HepG2 (cell line): ENCODE measurements at regions not wholly inside any gene's neighbourhood (a gene's known extent, or its start where the extent isn't known, plus 50 kb on each side); places are given as distances from the start of the nearest gene placed in this dataset.

ENCODE experiments used
- ATAC-seq: fragments of 200-7000 bp; cut with Tn5 transposase; 3 replicates; pipeline ENCODE4 v1.9.1; 2020; ENCODE audit warnings: mild to moderate bottlenecking, moderate library complexity
- BruUV-seq: library from RNA; stranded (reverse); fragments of 400-500 nt; replicated peaks from 2 replicates; lab custom pipeline; 2021; lab: Mats Ljungman, UMichigan
- CTCF ChIA-PET: fragments of 300-600 bp; formaldehyde crosslinking; extraction: SDS; loops from one replicate; lab custom pipeline; 2021; ENCODE audit warnings: low total read pairs, inconsistent platforms, low intra/inter-chr PET ratio; lab: Yijun Ruan, JAX
- POLR2A ChIA-PET: fragments of 350-600 bp; sonication (Branson Sonifier 250); formaldehyde crosslinking; loops from one replicate; lab custom pipeline; 2020; ENCODE audit warnings: antibody characterized with exemption, inconsistent platforms; lab: Yijun Ruan, JAX
- DNase-seq: peaks from one replicate; pipeline ENCODE4 v3.0.0-alpha.2; 2015; ENCODE audit warnings: low spot score
- FAIRE-seq: peaks from 3 replicates; lab custom pipeline; 2011; peaks lifted over from hg19 to GRCh38; lab: Jason Lieb, UNC
- H2AFZ ChIP-seq: one replicate; pipeline ENCODE4 v1.6.1; 2011; ENCODE audit warnings: low read length, inconsistent platforms
- H3K27ac ChIP-seq: fragments of 300-600 bp; 3 replicates; pipeline ENCODE4 v1.8.0; 2011; ENCODE audit warnings: mixed run types, mild to moderate bottlenecking, mixed read lengths, low read length, inconsistent platforms; ENCODE audit not compliant: insufficient read depth; ENCODE audit errors: extremely low read length
- H3K27me3 ChIP-seq, 2 experiments: fragments of 200-600 bp in 1 of 2; 2 replicates in 1 of 2; 3 replicates in 1 of 2; pipeline versions ENCODE4 v1.6.0 to v1.8.0; 2011; ENCODE audit warnings: low read length in 2 of 2, mild to moderate bottlenecking in 2 of 2, moderate library complexity in 2 of 2, inconsistent platforms in 1 of 2; ENCODE audit not compliant: insufficient read depth in 2 of 2, control insufficient read depth in 1 of 2
- H3K36me3 ChIP-seq, 2 experiments: fragments of 200-600 bp in 1 of 2; replicated peaks in 1 of 2; 2 replicates in 1 of 2; 3 replicates in 1 of 2; pipeline versions ENCODE4 v1.5.1 to v1.8.0; 2011; ENCODE audit warnings: low read length in 2 of 2, inconsistent platforms in 1 of 2; ENCODE audit not compliant: insufficient read depth in 2 of 2, control insufficient read depth in 1 of 2
- H3K4me1 ChIP-seq: 2 replicates; pipeline ENCODE4 v1.5.1; 2012; ENCODE audit warnings: low read length, inconsistent platforms; ENCODE audit not compliant: insufficient read depth
- H3K4me2 ChIP-seq: 2 replicates; pipeline ENCODE4 v1.6.0; 2011; ENCODE audit warnings: low read depth, low read length, inconsistent platforms
- H3K4me3 ChIP-seq, 3 experiments: fragments of 200-600 bp in 1 of 3; sonication (generic), shearing (Covaris generic) in 1 of 3; replicated peaks in 1 of 3; 2 replicates each; pipeline ENCODE4 v1.5.1; 2011 to 2016; ENCODE audit warnings: low read length in 3 of 3, inconsistent platforms in 2 of 3, low read depth in 2 of 3, mild to moderate bottlenecking in 2 of 3, control low read depth in 1 of 3, mixed read lengths in 1 of 3; ENCODE audit not compliant: insufficient read depth in 1 of 3
- H3K79me2 ChIP-seq: one replicate; pipeline ENCODE4 v1.6.1; 2011; ENCODE audit warnings: low read length, inconsistent platforms; ENCODE audit not compliant: insufficient read depth
- H3K9ac ChIP-seq: 2 replicates; pipeline ENCODE4 v1.6.0; 2011; ENCODE audit warnings: mild to moderate bottlenecking, low read depth, low read length, inconsistent platforms; ENCODE audit not compliant: insufficient read depth
- H3K9me3 ChIP-seq: 2 replicates; pipeline ENCODE4 v1.5.1; 2012; ENCODE audit warnings: mild to moderate bottlenecking, low read length
- H4K20me1 ChIP-seq: 2 replicates; pipeline ENCODE4 v1.6.0; 2011; ENCODE audit warnings: inconsistent platforms, mild to moderate bottlenecking, low read length, moderate library complexity; ENCODE audit not compliant: insufficient read depth
- ARNT2 ChIP-seq: sonication (generic); formaldehyde crosslinking; IDR thresholded peaks from 2 replicates; pipeline ENCODE4 v1.8.0; 2022; ENCODE audit warnings: mild to moderate bottlenecking, low read depth, missing genetic modification reagents, moderate library complexity
- ATAD3A ChIP-seq: sonication (generic); formaldehyde crosslinking; IDR thresholded peaks from 2 replicates; pipeline ENCODE4 v1.4.0; 2020; ENCODE audit warnings: missing genetic modification reagents
- CC2D1A ChIP-seq: sonication (generic); formaldehyde crosslinking; IDR thresholded peaks from 2 replicates; pipeline ENCODE4 v1.8.1; 2023; ENCODE audit warnings: mild to moderate bottlenecking, missing genetic modification reagents
- ELF1 ChIP-seq: sonication (generic); formaldehyde crosslinking; IDR thresholded peaks from 2 replicates; pipeline ENCODE4 v1.4.0; 2020; ENCODE audit warnings: missing genetic modification reagents
- HMG20A ChIP-seq: IDR thresholded peaks from 2 replicates; pipeline ENCODE4 v1.6.1; 2016; ENCODE audit warnings: borderline replicate concordance
- HNF4A ChIP-seq: sonication (generic); formaldehyde crosslinking; IDR thresholded peaks from 2 replicates; pipeline ENCODE4 v1.4.0; 2020; ENCODE audit warnings: missing genetic modification reagents
- KDM1A ChIP-seq: IDR thresholded peaks from 2 replicates; pipeline ENCODE4 v1.6.1; 2016; ENCODE audit warnings: missing compliant biosample characterization
- MXD4 ChIP-seq: IDR thresholded peaks from 2 replicates; pipeline ENCODE4 v1.6.1; 2016; ENCODE audit warnings: mild to moderate bottlenecking, missing biosample characterization, missing genetic modification reagents
- NBN ChIP-seq: fragments of 450-650 bp; conservative IDR thresholded peaks from 2 replicates; pipeline ENCODE4 v1.6.1; 2017
- SNAI1 ChIP-seq: sonication (generic); formaldehyde crosslinking; IDR thresholded peaks from 2 replicates; pipeline ENCODE4 v1.5.0; 2020; ENCODE audit warnings: mild to moderate bottlenecking, missing genetic modification reagents, borderline replicate concordance
- TAF1 ChIP-seq: sonication (generic); formaldehyde crosslinking; IDR thresholded peaks from 2 replicates; pipeline ENCODE4 v1.4.0; 2020; ENCODE audit warnings: missing genetic modification reagents
- TBP ChIP-seq: sonication (generic); formaldehyde crosslinking; IDR thresholded peaks from 2 replicates; pipeline ENCODE4 v1.5.0; 2020; ENCODE audit warnings: missing genetic modification reagents
- TP53 ChIP-seq: sonication (generic); formaldehyde crosslinking; conservative IDR thresholded peaks from 2 replicates; pipeline ENCODE4 v1.4.0; 2020; ENCODE audit warnings: missing genetic modification reagents
- TSC22D2 ChIP-seq: sonication (generic); formaldehyde crosslinking; IDR thresholded peaks from 2 replicates; pipeline ENCODE4 v1.5.1; 2020; ENCODE audit warnings: missing genetic modification reagents, mild to moderate bottlenecking, borderline replicate concordance
- ZBTB38 ChIP-seq: sonication (generic); formaldehyde crosslinking; IDR thresholded peaks from 2 replicates; pipeline ENCODE4 v1.5.1; 2020; ENCODE audit warnings: mild to moderate bottlenecking, missing genetic modification reagents
- ZC3H4 ChIP-seq: sonication (generic); formaldehyde crosslinking; IDR thresholded peaks from 2 replicates; pipeline ENCODE4 v1.4.0; 2020; ENCODE audit warnings: missing genetic modification reagents, borderline replicate concordance
- ZNF75D ChIP-seq: sonication (generic); formaldehyde crosslinking; IDR thresholded peaks from 2 replicates; pipeline ENCODE4 v1.8.1; 2023; ENCODE audit warnings: missing genetic modification reagents, mild to moderate bottlenecking, borderline replicate concordance
- ZNF891 ChIP-seq: sonication (generic); formaldehyde crosslinking; IDR thresholded peaks from 2 replicates; pipeline ENCODE4 v1.5.0; 2020; ENCODE audit warnings: mild to moderate bottlenecking, missing genetic modification reagents
- WGBS: methylation state at CpG from one replicate; pipeline ENCODE4 v1.1.6; 2017; ENCODE audit warnings: low lambda C conversion rate; 5-methylcytosine and 5-hydroxymethylcytosine counted together
- in situ Hi-C: cut with HindIII; loops from 2 replicates; pipeline ENCODE4 v1.10.0; 2017; ENCODE audit warnings: low pct_unique_long_range_greater_than_20kb; ENCODE audit not compliant: extremely low pct_ligation_motif_present
- intact Hi-C: fragments of 100-400 bp; cut with micrococcal nuclease; formaldehyde crosslinking; loops from one replicate; pipeline ENCODE4 v1.10.0; 2022; ENCODE audit not compliant: unreplicated experiment
- TF ChIP-seq, protein P1 (sequence below): sonication (generic); formaldehyde crosslinking; IDR thresholded peaks from 2 replicates; pipeline ENCODE4 v1.5.1; 2020; ENCODE audit warnings: missing genetic modification reagents, mild to moderate bottlenecking, borderline replicate concordance
- TF ChIP-seq, protein P2 (sequence below): sonication (generic); formaldehyde crosslinking; IDR thresholded peaks from 2 replicates; pipeline ENCODE4 v1.5.0; 2020; ENCODE audit warnings: mild to moderate bottlenecking, missing genetic modification reagents, moderate library complexity

DNA sequence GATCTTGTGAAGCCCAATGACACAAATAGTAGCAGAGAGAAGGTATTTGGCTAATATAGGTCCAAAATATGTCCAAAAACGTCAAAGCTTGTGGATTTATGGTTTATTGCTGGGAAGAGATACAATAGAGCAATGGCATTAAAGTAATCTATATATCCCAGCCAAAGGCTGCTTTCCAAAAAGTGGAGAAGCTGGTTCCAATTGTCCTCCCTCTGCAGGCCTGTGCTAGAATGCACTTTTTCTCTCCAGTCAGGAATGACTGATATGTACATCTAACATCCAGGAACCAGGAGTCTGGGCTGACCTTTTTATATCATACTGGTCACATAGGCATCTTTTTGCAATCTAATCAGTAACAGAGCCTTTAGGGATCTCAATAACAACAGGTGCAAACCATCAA, 167.1 kb upstream of the FAM3C start:
- CTCF ChIA-PET, result no interaction called here
- in situ Hi-C loops, result no loop called here
- H3K27me3 ChIP-seq, result no peaks in the 10 kb centered on the region; a peak in 1 of 5 replicates
- no peak for TF ChIP-seq ZC3H4 (CRISPR knock-in tag)
- no peak for TF ChIP-seq TSC22D2 (CRISPR knock-in tag)
- no peak for TF ChIP-seq MXD4 (CRISPR knock-in tag)
- TF ChIP-seq HMG20A (CRISPR knock-in tag), result no peak
- TF ChIP-seq CC2D1A, result no peak
- TF ChIP-seq NBN, result no peak
- no peak for TF ChIP-seq SNAI1 (CRISPR knock-in tag)
- no peak for TF ChIP-seq ZNF891 (CRISPR knock-in tag)
- TF ChIP-seq, all 625 proteins: peak for 0
- ATAC-seq (peak; percentile 65), FAIRE-seq (no peak), DNase-seq (no peak)
- H2AFZ ChIP-seq, result no peak overlapping the region
- H3K4me1 ChIP-seq, result no peaks in the 10 kb centered on the region
- 0% methylated on average over 1 of the region's 1 CpG for WGBS
- POLR2A ChIA-PET, result no interaction called here
- no peak overlapping the region for H3K4me3 ChIP-seq
- H3K36me3 ChIP-seq, result no peaks in the 10 kb centered on the region
- H3K4me2 ChIP-seq, result no peak overlapping the region
- intact Hi-C loops, result no loop called here
- no TSS peak for BruUV-seq
- H3K9ac ChIP-seq, result no peak overlapping the region
- no peaks in the 10 kb centered on the region for H3K9me3 ChIP-seq
- H3K27ac ChIP-seq, result no peak overlapping the region
- H3K79me2 ChIP-seq, result no peaks in the 10 kb centered on the region
- no peaks in the 10 kb centered on the region for H4K20me1 ChIP-seq

DNA sequence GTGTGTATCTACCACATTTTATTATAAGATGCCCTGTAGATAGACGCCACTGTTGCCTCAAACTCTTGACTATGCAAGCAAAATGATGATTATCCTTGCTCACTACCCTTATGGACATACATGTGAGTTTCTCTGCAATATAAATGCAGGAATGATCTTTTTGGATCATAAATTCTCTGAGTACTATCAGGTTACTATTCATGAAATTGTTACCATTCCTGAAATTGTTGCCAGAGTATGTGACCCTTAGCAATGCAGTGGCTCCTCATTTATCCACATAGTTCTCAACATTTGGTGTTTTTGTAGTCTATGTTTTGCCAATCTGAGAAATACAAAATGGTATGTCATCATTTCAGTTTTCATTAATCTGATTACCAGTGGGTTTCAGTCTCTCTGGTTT, 166.2 kb upstream of the FAM3C start:
- H3K9me3 ChIP-seq, result no peaks in the 10 kb centered on the region
- WGBS, result 0% methylated on average over 1 of the region's 1 CpG
- no peak overlapping the region for H3K9ac ChIP-seq
- ChIA-PET POLR2A (no interaction called here), CTCF (no interaction called here)
- no peak for FAIRE-seq
- H2AFZ ChIP-seq, result no peak overlapping the region
- no peak for ATAC-seq
- no peaks in the 10 kb centered on the region for H3K36me3 ChIP-seq
- intact Hi-C loops, result no loop called here
- no peaks in the 10 kb centered on the region for H3K79me2 ChIP-seq
- no peaks in the 10 kb centered on the region for H3K4me1 ChIP-seq
- no TSS peak for BruUV-seq
- no peaks in the 10 kb centered on the region; a peak in 1 of 5 replicates for H3K27me3 ChIP-seq
- H3K4me3 ChIP-seq, result no peak overlapping the region
- no peak overlapping the region for H3K27ac ChIP-seq
- H3K4me2 ChIP-seq, result no peak overlapping the region
- in situ Hi-C loops, result no loop called here
- H4K20me1 ChIP-seq, result no peaks in the 10 kb centered on the region
- DNase-seq, result no peak
- TF ChIP-seq TAF1 (CRISPR knock-in tag), result no peak
- no peak for TF ChIP-seq KDM1A (CRISPR knock-in tag)
- TF ChIP-seq ATAD3A, result no peak
- TF ChIP-seq, protein P1, sequence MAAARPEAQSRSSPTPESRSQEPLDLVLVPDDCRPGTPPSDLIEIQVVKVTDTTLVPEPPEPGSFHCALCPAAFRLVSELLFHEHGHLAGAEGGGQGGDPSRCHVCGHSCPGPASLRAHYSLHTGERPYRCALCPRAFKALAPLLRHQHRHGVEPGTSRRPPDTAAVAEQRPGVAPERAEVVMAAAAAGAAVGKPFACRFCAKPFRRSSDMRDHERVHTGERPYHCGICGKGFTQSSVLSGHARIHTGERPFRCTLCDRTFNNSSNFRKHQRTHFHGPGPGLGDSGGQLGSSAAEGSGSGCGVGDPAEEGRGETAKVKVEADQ (CRISPR knock-in tag), result no peak
- no peak for TF ChIP-seq HNF4A (CRISPR knock-in tag)
- TF ChIP-seq ELF1 (CRISPR knock-in tag), result no peak
- no peak for TF ChIP-seq ZBTB38
- TF ChIP-seq, protein P2, sequence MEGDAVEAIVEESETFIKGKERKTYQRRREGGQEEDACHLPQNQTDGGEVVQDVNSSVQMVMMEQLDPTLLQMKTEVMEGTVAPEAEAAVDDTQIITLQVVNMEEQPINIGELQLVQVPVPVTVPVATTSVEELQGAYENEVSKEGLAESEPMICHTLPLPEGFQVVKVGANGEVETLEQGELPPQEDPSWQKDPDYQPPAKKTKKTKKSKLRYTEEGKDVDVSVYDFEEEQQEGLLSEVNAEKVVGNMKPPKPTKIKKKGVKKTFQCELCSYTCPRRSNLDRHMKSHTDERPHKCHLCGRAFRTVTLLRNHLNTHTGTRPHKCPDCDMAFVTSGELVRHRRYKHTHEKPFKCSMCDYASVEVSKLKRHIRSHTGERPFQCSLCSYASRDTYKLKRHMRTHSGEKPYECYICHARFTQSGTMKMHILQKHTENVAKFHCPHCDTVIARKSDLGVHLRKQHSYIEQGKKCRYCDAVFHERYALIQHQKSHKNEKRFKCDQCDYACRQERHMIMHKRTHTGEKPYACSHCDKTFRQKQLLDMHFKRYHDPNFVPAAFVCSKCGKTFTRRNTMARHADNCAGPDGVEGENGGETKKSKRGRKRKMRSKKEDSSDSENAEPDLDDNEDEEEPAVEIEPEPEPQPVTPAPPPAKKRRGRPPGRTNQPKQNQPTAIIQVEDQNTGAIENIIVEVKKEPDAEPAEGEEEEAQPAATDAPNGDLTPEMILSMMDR (CRISPR knock-in tag), result no peak
- TF ChIP-seq TBP (CRISPR knock-in tag), result no peak
- TF ChIP-seq TP53 (CRISPR knock-in tag), result no peak
- TF ChIP-seq ZNF75D (CRISPR knock-in tag), result no peak
- no peak for TF ChIP-seq ARNT2 (CRISPR knock-in tag)
